WTC11 (cell line): ENCODE measurements at regions not wholly inside any gene's neighbourhood (a gene's known extent, or its start where the extent isn't known, plus 50 kb on each side); places are given as distances from the start of the nearest gene placed in this dataset.
"Not testable (repeated sequence)": the region's sequence is repeated elsewhere in the genome, so short reads cannot be mapped to it uniquely, and the experiment has no call there.

Experiments used
- ATAC-seq: fragments of 200-7000 bp; cut with Tn5 transposase; 2 replicates; pipeline ENCODE4 v1.10.0; 2021; ENCODE audit warnings: mild to moderate bottlenecking, moderate library complexity
- CTCF ChIA-PET: fragments of 300-600 bp; sonication (Branson Sonifier 250); formaldehyde crosslinking; loops from one replicate; lab custom pipeline; 2021; ENCODE audit warnings: antibody characterized with exemption; lab: Charles Lee
- POLR2A ChIA-PET: fragments of 350-600 bp; sonication (Branson Sonifier 250); formaldehyde crosslinking; loops from one replicate; lab custom pipeline; 2021; ENCODE audit warnings: antibody characterized with exemption; lab: Charles Lee
- DNase-seq: peaks from one replicate; pipeline ENCODE4 v3.0.0; 2021; ENCODE audit warnings: low spot score
- H3K27ac Mint-ChIP-seq: 2 replicates; pipeline ENCODE4 v1.8.0; 2021; ENCODE audit warnings: mixed read lengths
- H3K27me3 Mint-ChIP-seq: 2 replicates; pipeline ENCODE4 v1.8.0; 2021; ENCODE audit warnings: low read depth, mild to moderate bottlenecking, moderate library complexity, mixed read lengths
- H3K36me3 Mint-ChIP-seq: 2 replicates; pipeline ENCODE4 v1.8.0; 2021; ENCODE audit warnings: mixed read lengths
- H3K4me1 Mint-ChIP-seq: 2 replicates; pipeline ENCODE4 v1.8.0; 2022; ENCODE audit warnings: mixed read lengths
- H3K4me3 Mint-ChIP-seq: 2 replicates; pipeline ENCODE4 v1.8.0; 2021; ENCODE audit warnings: mild to moderate bottlenecking, moderate library complexity, mixed read lengths
- H3K9me3 Mint-ChIP-seq: 2 replicates; pipeline ENCODE4 v1.8.0; 2021; ENCODE audit warnings: mixed read lengths
- ATF2 ChIP-seq: sonication (generic); formaldehyde crosslinking; IDR thresholded peaks from 2 replicates; pipeline ENCODE4 v1.8.1; 2022; ENCODE audit warnings: low read depth, missing genetic modification reagents, borderline replicate concordance
- ESRRA ChIP-seq: sonication (generic); formaldehyde crosslinking; IDR thresholded peaks from 2 replicates; pipeline ENCODE4 v1.8.1; 2022; ENCODE audit warnings: mild to moderate bottlenecking, missing genetic modification reagents, borderline replicate concordance
- GTF2I ChIP-seq: fragments of 250-450 bp; sonication (Bioruptor Pico); conservative IDR thresholded peaks from 2 replicates; pipeline ENCODE4 v1.4.0; 2021; ENCODE audit warnings: mild to moderate bottlenecking
- HMGA2 ChIP-seq: fragments of 250-450 bp; sonication (Bioruptor Pico); IDR thresholded peaks from 2 replicates; pipeline ENCODE4 v1.4.0; 2021; ENCODE audit warnings: mild to moderate bottlenecking, moderate library complexity
- IRF1 ChIP-seq: sonication (generic); formaldehyde crosslinking; IDR thresholded peaks from 2 replicates; pipeline ENCODE4 v1.8.0; 2023; ENCODE audit warnings: missing genetic modification reagents
- MYBL2 ChIP-seq: sonication (generic); formaldehyde crosslinking; IDR thresholded peaks from 2 replicates; pipeline ENCODE4 v1.8.1; 2023; ENCODE audit warnings: mild to moderate bottlenecking, moderate library complexity, missing genetic modification reagents
- RELA ChIP-seq: sonication (generic); formaldehyde crosslinking; IDR thresholded peaks from 2 replicates; pipeline ENCODE4 v1.8.1; 2022; ENCODE audit warnings: missing genetic modification reagents, mild to moderate bottlenecking, borderline replicate concordance
- SMAD3 ChIP-seq: sonication (generic); formaldehyde crosslinking; IDR thresholded peaks from 2 replicates; pipeline ENCODE4 v1.8.0; 2022; ENCODE audit warnings: missing genetic modification reagents, mild to moderate bottlenecking, borderline replicate concordance
- SP1 ChIP-seq: sonication (generic); formaldehyde crosslinking; conservative IDR thresholded peaks from 2 replicates; pipeline ENCODE4 v1.8.1; 2022; ENCODE audit warnings: missing genetic modification reagents
- TCF7 ChIP-seq: sonication (generic); formaldehyde crosslinking; IDR thresholded peaks from 2 replicates; pipeline ENCODE4 v1.8.0; 2022; ENCODE audit warnings: mild to moderate bottlenecking, low read depth, missing genetic modification reagents, moderate library complexity
- ZNF121 ChIP-seq: sonication (generic); formaldehyde crosslinking; IDR thresholded peaks from 2 replicates; pipeline ENCODE4 v1.8.0; 2023; ENCODE audit warnings: missing genetic modification reagents
- ZNF317 ChIP-seq: sonication (generic); formaldehyde crosslinking; IDR thresholded peaks from 2 replicates; pipeline ENCODE4 v1.8.1; 2023; ENCODE audit warnings: low read depth, mild to moderate bottlenecking, moderate library complexity, missing genetic modification reagents, borderline replicate concordance
- ZNF423 ChIP-seq: fragments of 250-450 bp; sonication (Bioruptor Pico); IDR thresholded peaks from 2 replicates; pipeline ENCODE4 v2.1.2; 2022; ENCODE audit warnings: mild to moderate bottlenecking, moderate library complexity
- TF ChIP-seq, protein P1 (sequence below): sonication (generic); formaldehyde crosslinking; IDR thresholded peaks from 2 replicates; pipeline ENCODE4 v1.8.1; 2023; ENCODE audit warnings: mild to moderate bottlenecking, missing genetic modification reagents, moderate library complexity
- TF ChIP-seq, protein P2 (sequence below): fragments of 250-450 bp; sonication (Bioruptor Pico); IDR thresholded peaks from 2 replicates; pipeline ENCODE4 v1.9.0; 2021; ENCODE audit warnings: mild to moderate bottlenecking, borderline replicate concordance
- TF ChIP-seq, protein P3 (sequence below): fragments of 250-450 bp; sonication (Bioruptor Pico); IDR thresholded peaks from 2 replicates; pipeline ENCODE4 v1.9.0; 2021; ENCODE audit warnings: mild to moderate bottlenecking
- TF ChIP-seq, protein P4 (sequence below): sonication (generic); formaldehyde crosslinking; IDR thresholded peaks from 2 replicates; pipeline ENCODE4 v1.8.1; 2023; ENCODE audit warnings: mild to moderate bottlenecking, missing genetic modification reagents

DNA sequence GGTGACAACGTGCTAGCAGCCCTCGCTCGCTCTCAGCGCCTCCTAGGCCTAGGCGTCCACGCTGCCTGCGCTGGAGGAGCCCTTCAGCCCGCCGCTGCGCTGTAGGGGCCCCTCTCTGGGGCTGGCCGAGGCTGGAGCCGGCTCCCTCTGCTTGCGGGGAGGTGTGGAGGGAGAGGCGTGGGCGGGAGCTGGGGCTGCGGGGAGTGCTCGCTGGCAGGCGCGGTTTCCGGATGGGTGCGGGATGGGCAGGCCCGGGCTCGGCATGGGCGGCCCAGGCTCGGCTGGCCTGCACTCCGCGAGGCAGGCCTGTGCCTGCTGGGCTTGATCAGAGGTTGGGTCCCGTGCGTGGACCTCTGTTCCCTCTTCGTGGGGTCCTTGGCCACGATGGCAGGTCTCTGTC lies 472.6 kb downstream of the PRR16 start:
- no peak for ATAC-seq
- ChIA-PET POLR2A (no interaction called here), CTCF (interaction anchor here (0.6 kb wide), 1 partner anchor 1348 kb away, joined by 3 read pairs; no protein-coding TSS in a partner anchor)
- Mint-ChIP-seq H3K27ac (no peak overlapping the region), H3K4me1 (peaks cover 3% of the 10 kb centered on the region; the same call in 1 of the 2 replicates), H3K4me3 (no peak overlapping the region), H3K9me3 (peaks cover 5% of the 10 kb centered on the region; the same call in 1 of the 2 replicates), H3K36me3 (0 out of 2 replicates have a peak, but pooled peaks cover 3% of the 10 kb centered on the region), H3K27me3 (no peaks in the 10 kb centered on the region; the same call in 1 of the 2 replicates)
- TF ChIP-seq ZNF423 (CRISPR knock-in tag) (no peak), HMGA2 (CRISPR knock-in tag) (no peak), SMAD3 (CRISPR knock-in tag) (no peak)
- TF ChIP-seq, protein P1, sequence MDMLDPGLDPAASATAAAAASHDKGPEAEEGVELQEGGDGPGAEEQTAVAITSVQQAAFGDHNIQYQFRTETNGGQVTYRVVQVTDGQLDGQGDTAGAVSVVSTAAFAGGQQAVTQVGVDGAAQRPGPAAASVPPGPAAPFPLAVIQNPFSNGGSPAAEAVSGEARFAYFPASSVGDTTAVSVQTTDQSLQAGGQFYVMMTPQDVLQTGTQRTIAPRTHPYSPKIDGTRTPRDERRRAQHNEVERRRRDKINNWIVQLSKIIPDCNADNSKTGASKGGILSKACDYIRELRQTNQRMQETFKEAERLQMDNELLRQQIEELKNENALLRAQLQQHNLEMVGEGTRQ (CRISPR knock-in tag) = no peak
- no peak for DNase-seq

DNA sequence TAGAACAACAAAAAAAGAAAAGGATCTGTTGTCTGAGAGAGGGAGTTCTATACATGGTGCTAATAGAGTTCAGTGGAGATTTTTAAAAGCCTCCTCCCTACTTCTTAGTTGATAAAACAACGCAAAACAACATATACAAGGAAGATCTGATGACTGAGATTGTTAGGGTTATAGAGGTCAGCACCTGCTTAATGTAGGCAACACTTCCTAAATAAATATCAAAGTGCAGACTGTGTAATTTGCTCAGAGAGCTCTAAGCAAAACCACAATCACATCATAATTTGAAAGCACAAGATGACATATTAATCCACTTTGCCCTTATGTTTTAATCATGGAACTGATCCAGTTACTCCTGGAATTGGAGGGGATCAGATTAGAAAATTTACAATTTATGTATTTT lies 474.5 kb downstream of the PRR16 start:
- H3K27ac Mint-ChIP-seq = no peak overlapping the region
- peaks cover 17% of the 10 kb centered on the region for H3K4me1 Mint-ChIP-seq
- no peaks in the 10 kb centered on the region; the same call in 1 of the 2 replicates for H3K27me3 Mint-ChIP-seq
- no peak overlapping the region for H3K4me3 Mint-ChIP-seq
- TF ChIP-seq IRF1 (CRISPR knock-in tag) (no peak), ZNF317 (CRISPR knock-in tag) (no peak), SP1 (CRISPR knock-in tag) (no peak), ATF2 (no peak), SMAD3 (CRISPR knock-in tag) (no peak), TCF7 (CRISPR knock-in tag) (no peak), GTF2I (no peak), RELA (CRISPR knock-in tag) (no peak)
- TF ChIP-seq, protein P2, sequence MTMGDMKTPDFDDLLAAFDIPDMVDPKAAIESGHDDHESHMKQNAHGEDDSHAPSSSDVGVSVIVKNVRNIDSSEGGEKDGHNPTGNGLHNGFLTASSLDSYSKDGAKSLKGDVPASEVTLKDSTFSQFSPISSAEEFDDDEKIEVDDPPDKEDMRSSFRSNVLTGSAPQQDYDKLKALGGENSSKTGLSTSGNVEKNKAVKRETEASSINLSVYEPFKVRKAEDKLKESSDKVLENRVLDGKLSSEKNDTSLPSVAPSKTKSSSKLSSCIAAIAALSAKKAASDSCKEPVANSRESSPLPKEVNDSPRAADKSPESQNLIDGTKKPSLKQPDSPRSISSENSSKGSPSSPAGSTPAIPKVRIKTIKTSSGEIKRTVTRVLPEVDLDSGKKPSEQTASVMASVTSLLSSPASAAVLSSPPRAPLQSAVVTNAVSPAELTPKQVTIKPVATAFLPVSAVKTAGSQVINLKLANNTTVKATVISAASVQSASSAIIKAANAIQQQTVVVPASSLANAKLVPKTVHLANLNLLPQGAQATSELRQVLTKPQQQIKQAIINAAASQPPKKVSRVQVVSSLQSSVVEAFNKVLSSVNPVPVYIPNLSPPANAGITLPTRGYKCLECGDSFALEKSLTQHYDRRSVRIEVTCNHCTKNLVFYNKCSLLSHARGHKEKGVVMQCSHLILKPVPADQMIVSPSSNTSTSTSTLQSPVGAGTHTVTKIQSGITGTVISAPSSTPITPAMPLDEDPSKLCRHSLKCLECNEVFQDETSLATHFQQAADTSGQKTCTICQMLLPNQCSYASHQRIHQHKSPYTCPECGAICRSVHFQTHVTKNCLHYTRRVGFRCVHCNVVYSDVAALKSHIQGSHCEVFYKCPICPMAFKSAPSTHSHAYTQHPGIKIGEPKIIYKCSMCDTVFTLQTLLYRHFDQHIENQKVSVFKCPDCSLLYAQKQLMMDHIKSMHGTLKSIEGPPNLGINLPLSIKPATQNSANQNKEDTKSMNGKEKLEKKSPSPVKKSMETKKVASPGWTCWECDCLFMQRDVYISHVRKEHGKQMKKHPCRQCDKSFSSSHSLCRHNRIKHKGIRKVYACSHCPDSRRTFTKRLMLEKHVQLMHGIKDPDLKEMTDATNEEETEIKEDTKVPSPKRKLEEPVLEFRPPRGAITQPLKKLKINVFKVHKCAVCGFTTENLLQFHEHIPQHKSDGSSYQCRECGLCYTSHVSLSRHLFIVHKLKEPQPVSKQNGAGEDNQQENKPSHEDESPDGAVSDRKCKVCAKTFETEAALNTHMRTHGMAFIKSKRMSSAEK (CRISPR knock-in tag) = no peak
- H3K36me3 Mint-ChIP-seq = 0 out of 2 replicates have a peak, but pooled peaks cover 3% of the 10 kb centered on the region
- DNase-seq = no peak
- H3K9me3 Mint-ChIP-seq = peaks cover 5% of the 10 kb centered on the region; the same call in 1 of the 2 replicates
- POLR2A ChIA-PET = no interaction called here
- ATAC-seq = no peak
- CTCF ChIA-PET = no interaction called here

GRCh38 chr5:120942596-120943350 lies 478.7 kb downstream of the PRR16 start:
- H3K27ac Mint-ChIP-seq = no peak overlapping the region
- CTCF ChIA-PET = no interaction called here
- no peaks in the 10 kb centered on the region for H3K36me3 Mint-ChIP-seq

GRCh38 chr5:120949596-120949995 lies 485.5 kb downstream of the PRR16 start:
- peaks cover 47% of the 10 kb centered on the region for H3K9me3 Mint-ChIP-seq
- CTCF ChIA-PET, H3K27ac Mint-ChIP-seq, DNase-seq, POLR2A ChIA-PET, H3K4me3 Mint-ChIP-seq, H3K27me3 Mint-ChIP-seq: not testable (repeated sequence)
- H3K4me1 Mint-ChIP-seq = peaks cover 13% of the 10 kb centered on the region
- ATAC-seq = peak; percentile 50; the same call in 1 of the 2 replicates
- peaks cover 47% of the 10 kb centered on the region for H3K36me3 Mint-ChIP-seq

More at GRCh38 chr5:120942596-120943350, 478.7 kb downstream of the PRR16 start:
- H3K27me3 Mint-ChIP-seq = no peaks in the 10 kb centered on the region
- peak; percentile 46 for ATAC-seq
- peaks cover 17% of the 10 kb centered on the region for H3K4me1 Mint-ChIP-seq
- POLR2A ChIA-PET = no interaction called here
- H3K9me3 Mint-ChIP-seq = no peaks in the 10 kb centered on the region
- no peak overlapping the region for H3K4me3 Mint-ChIP-seq
- TF ChIP-seq ESRRA (CRISPR knock-in tag) = no peak
- TF ChIP-seq, protein P3, sequence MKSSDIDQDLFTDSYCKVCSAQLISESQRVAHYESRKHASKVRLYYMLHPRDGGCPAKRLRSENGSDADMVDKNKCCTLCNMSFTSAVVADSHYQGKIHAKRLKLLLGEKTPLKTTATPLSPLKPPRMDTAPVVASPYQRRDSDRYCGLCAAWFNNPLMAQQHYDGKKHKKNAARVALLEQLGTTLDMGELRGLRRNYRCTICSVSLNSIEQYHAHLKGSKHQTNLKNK (CRISPR knock-in tag) = no peak
- TF ChIP-seq, protein P4, sequence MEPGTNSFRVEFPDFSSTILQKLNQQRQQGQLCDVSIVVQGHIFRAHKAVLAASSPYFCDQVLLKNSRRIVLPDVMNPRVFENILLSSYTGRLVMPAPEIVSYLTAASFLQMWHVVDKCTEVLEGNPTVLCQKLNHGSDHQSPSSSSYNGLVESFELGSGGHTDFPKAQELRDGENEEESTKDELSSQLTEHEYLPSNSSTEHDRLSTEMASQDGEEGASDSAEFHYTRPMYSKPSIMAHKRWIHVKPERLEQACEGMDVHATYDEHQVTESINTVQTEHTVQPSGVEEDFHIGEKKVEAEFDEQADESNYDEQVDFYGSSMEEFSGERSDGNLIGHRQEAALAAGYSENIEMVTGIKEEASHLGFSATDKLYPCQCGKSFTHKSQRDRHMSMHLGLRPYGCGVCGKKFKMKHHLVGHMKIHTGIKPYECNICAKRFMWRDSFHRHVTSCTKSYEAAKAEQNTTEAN = no peak
- no peak for TF ChIP-seq ZNF121 (CRISPR knock-in tag)
- TF ChIP-seq MYBL2 (CRISPR knock-in tag) = no peak
- DNase-seq = no peak
